Right lung (tissue), 2 donors: ENCODE measurements at regions not wholly inside any gene's neighbourhood (a gene's known extent, or its start where the extent isn't known, plus 50 kb on each side); places are given as distances from the start of the nearest gene placed in this dataset.

Experiments
- DNase-seq, 2 donors: peaks; one replicate each; pipeline ENCODE4 v3.0.0-alpha.2; 2013

- no peak for DNase-seq
Observed at GRCh38 chr13:85742355-85742754, 56.9 kb downstream of the SLITRK6 start.

DNA sequence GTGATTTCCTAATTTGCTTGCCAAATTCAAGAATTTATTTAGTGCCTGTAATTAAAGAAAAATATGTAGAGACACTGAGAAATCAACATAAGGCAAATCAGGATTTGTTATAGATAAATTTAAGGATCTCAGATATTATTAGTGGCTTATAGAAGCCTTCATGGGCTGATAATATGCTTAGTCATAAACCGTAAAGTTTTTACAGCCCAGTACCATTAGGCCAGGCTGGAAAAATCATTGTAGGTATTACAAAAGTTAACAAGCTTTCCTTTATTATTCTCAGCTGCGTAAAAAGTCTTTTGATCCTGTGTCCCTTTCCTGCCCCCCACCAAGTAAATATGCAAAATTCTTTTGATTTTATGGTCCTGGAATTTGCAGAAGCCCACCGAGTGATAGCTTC, 58.2 kb downstream of the SLITRK6 start:
- no peak for DNase-seq

GRCh38 chr13:85738696-85739320, 60.4 kb downstream of the SLITRK6 start:
- DNase-seq = no peak

- no peak for DNase-seq
Observed at GRCh38 chr13:85737952-85738351, 61.3 kb downstream of the SLITRK6 start.

DNA sequence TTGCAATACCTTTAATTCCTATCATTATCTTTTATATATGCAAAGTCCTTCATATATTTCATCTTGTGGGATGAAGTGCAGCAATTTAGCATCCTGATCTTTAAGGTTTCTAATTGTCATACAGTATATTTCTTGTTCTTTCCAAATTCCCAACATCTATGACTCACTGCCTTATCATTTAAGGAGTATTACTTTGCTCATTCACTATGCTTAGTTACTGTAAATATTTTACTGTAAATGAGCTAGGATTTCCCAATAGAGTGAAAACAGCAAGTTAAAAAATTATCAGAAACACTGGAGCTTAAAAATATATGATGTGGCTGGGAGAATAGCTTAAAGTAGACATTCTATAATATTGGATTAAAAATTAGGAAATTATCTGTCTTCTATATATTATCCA, 69.9 kb downstream of the SLITRK6 start:
- no peak for DNase-seq

GRCh38 chr13:85728811-85729210, 70.4 kb downstream of the SLITRK6 start:
- no peak for DNase-seq

DNA sequence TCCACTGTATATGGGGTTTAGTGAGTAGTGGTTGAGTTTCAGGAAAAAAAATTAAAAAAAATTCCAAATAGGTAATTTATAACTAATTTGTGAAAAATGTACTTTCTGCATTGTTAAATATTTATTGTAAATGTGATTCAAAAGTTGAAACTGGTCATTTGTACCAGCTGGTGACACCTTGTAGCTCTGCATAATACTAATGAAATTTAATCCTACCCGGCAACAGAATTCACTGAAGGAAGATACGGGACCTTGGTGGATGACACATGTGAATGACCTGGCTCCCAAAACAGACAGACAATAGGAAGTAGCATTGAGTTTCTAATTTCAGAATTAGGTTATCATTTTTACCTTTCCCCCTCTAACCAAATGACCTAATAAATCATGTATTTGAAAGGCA, 73.8 kb downstream of the SLITRK6 start:
- DNase-seq = no peak

- DNase-seq = peak; percentile 66 to 78
Observed at GRCh38 chr13:85724546-85725432, 74.4 kb downstream of the SLITRK6 start.

DNA sequence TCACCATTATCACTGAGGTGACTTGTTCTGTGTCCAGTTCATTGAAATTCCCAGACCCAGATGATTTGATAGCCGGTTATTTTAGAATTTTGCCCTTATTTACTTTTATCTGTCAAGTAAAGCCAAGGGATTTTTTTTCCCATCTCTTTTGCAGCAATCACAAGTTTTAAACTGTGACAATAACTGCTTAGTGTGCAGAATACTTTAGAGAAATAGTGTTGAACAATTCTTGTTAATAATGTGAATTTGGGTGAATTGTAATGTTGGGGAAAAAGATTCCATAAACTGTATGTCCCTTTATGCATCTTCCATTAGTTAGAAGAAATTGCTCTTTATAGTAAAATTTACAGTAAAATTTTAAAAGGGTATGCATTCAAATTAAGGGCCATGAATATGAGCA, 79.5 kb downstream of the SLITRK6 start:
- DNase-seq = no peak

DNA sequence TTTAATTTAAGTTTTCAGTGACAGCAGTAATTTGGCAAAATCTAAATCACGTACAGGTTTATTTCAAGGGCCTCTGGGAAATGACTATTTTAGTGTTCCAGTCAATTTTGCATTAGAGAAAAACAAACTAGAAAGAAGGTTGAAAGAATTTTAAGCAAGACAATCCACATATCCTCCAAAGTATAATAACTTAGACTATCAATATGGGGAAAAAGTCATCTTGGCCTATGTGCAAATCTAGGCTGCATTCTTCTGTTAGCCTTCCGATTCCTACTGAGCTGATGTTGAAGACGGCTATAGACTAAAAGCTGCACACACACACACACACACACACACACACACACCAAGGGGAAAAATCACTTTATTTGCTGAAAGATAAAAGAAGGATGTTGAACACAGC, 81.3 kb downstream of the SLITRK6 start:
- no peak for DNase-seq

GRCh38 chr13:85710545-85710944, 88.7 kb downstream of the SLITRK6 start:
- DNase-seq = no peak

- DNase-seq = no peak
Observed at GRCh38 chr13:85709721-85710120, 89.5 kb downstream of the SLITRK6 start.

DNA sequence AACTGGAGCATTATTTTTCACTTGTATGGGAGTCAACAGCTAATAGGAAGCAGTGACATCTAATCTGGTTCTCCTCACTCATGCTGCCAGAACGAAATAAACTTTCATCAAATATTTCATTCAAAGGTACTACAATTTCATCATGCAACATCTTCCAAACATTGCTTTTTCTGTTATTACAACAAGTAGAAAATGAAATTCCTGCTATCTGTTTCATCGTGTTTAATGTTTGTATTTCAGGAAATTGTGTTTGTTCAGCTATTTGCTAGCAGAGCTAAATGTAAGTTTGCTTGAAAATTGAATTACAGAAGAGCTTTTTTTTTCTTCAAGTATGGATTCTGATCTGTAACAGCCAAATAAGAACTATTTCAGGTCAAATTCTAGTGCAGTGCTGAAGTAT, 90.1 kb downstream of the SLITRK6 start:
- DNase-seq = no peak

DNA sequence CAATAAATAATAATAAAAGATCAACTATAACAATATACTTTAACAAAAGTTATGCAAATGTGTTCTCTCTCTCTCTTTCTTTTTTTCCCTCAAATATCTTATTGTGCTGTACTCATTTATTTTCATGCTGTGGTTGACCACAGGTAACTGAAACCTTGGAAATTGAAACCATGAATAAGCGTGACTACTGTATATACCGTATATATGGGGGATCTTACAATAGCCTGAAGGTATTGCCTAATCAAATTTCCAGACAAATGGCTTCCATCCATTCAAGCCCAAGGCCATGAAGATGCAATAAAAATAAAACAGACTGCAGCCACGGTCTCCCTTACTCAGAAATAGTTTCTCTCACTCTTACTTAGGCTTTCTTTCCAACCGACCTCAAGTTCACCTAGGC, 98.3 kb downstream of the SLITRK6 start:
- DNase-seq = no peak

DNA sequence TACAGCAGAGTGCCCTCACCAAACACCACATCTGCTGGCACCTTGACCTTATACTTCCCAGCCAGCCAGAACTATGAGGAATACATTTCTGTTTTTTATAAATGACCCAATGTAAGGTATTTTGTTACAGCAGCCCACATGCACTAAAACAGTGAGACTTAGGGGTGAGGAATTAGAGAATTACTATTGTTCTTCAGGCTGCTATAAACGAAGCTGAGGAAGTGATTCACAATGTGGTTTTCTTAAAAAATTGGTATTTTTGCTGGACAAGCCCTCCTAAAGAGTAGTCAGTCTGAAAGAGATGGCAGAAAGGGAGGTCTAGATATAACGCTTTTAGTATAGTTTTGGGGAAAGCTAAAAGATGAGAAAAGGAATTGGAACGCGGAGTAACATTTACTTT, 101.0 kb downstream of the SLITRK6 start:
- no peak for DNase-seq

GRCh38 chr13:85694992-85695391, 104.2 kb downstream of the SLITRK6 start:
- no peak for DNase-seq

DNA sequence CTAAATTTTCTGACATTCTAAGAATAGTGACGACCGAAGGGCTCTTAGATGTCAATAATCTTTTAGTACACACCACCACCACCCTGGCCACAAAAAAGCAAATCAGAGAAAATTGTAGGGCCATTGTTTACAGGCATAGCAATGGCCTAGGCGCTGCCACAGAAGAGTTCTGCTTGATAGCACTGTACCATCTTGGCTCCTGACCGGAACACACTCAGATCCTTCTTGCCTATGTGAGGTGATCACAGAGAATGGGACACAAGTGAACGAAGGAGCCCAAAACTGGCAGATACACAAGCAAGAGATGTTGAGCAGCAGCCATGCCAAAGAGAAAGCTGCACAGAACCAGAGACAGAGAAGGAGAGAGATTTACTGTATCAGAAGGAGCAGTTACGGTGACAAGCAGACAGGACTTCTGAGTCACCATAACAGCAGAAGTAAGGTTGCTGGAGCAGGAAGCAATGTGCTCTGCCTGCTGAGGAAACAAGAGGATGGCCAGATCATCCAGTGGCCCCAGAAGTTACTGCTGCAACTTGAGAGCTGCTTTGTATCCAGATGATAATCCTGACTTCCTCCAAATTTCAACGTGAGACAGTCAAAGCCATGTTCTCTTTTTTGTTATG, 105.2 kb downstream of the SLITRK6 start:
- no peak for DNase-seq

- DNase-seq = no peak
Observed at GRCh38 chr13:85690368-85690767, 108.9 kb downstream of the SLITRK6 start.

DNA sequence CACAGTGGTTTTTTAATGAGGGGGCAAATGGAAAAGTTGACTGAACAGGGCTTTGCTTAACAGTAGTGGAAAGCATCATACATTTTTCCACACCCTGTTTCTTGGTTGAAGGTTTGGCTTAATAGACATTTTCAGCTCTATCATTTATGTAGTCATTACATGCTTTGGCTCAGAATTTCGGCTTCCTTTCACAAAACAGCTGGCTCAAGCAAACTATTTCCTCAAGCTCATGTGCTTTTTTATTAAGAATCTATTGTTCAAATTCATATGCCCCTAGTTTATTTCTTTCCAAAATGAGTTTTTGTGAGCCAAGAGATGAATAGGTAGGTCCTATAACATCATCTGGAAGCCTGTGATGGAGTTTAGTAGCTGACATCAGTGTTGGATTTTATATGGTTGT, 113.8 kb downstream of the SLITRK6 start:
- no peak for DNase-seq

- no peak for DNase-seq
Observed at GRCh38 chr13:85675151-85675907, 123.9 kb downstream of the SLITRK6 start.

DNA sequence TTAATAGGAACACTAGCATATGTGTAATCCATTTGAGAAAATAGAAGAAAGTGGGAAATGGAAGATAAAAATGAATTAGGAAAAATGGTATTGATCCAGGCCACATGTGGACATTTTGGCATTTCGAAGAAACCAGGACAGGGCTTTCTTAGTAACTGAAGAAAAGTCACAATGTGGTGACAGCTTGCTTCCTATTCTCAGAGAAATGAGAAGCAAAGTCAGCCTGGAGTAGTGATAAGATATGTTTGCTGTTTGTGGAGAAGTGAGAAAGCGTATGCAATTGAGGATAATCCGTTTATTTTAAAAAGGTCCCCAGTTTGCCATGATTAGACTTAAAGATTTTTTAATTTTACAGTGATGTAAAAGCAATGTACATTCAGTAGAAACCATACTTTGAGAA, 127.9 kb downstream of the SLITRK6 start:
- DNase-seq = no peak

- DNase-seq = no peak
Observed at GRCh38 chr13:85666356-85666755, 132.9 kb downstream of the SLITRK6 start.
